Nephron progenitor cell (in vitro differentiated cells): ENCODE measurements at regions not wholly inside any gene's neighbourhood (a gene's known extent, or its start where the extent isn't known, plus 50 kb on each side); places are given as distances from the start of the nearest gene placed in this dataset.

Experiments used
- DNase-seq: peaks from one replicate; pipeline ENCODE4 v3.0.0; 2021
- H3K27ac Mint-ChIP-seq: 2 replicates; pipeline ENCODE4 v1.8.0; 2021; ENCODE audit warnings: mild to moderate bottlenecking, moderate library complexity, mixed read lengths
- H3K27me3 Mint-ChIP-seq: 2 replicates; pipeline ENCODE4 v1.8.0; 2021; ENCODE audit warnings: mild to moderate bottlenecking, low read depth, mixed read lengths; ENCODE audit not compliant: poor library complexity
- H3K36me3 Mint-ChIP-seq: 2 replicates; pipeline ENCODE4 v1.8.0; 2021; ENCODE audit warnings: low read depth, mixed read lengths
- H3K4me1 Mint-ChIP-seq: 2 replicates; pipeline ENCODE4 v1.8.0; 2021; ENCODE audit warnings: mixed read lengths
- H3K4me3 Mint-ChIP-seq: 2 replicates; pipeline ENCODE4 v1.8.0; 2021; ENCODE audit warnings: mild to moderate bottlenecking, moderate library complexity, mixed read lengths
- H3K9me3 Mint-ChIP-seq: 2 replicates; pipeline ENCODE4 v1.8.0; 2021; ENCODE audit warnings: mild to moderate bottlenecking, moderate library complexity, mixed read lengths
- CTCF ChIP-seq: fragments of 200-600 bp; sonication (generic); IDR thresholded peaks from 2 replicates; pipeline ENCODE4 v1.5.0; 2021; ENCODE audit warnings: antibody characterized with exemption

- TF ChIP-seq CTCF = no peak
- Mint-ChIP-seq H3K9me3 (peaks cover 9% of the 10 kb centered on the region), H3K36me3 (no peaks in the 10 kb centered on the region), H3K4me3 (no peak overlapping the region), H3K27ac (no peak overlapping the region), H3K4me1 (peaks cover 54% of the 10 kb centered on the region), H3K27me3 (peaks cover 25% of the 10 kb centered on the region)
- DNase-seq = no peak
Measured at GRCh38 chr15:70400766-70401541, 303.2 kb upstream of the TLE3 start.

GRCh38 chr15:70399204-70399603, 301.5 kb upstream of the TLE3 start:
- no peak overlapping the region for H3K4me3 Mint-ChIP-seq
- no peaks in the 10 kb centered on the region for H3K36me3 Mint-ChIP-seq
- no peak for DNase-seq
- no peak for TF ChIP-seq CTCF
- peaks cover 59% of the 10 kb centered on the region for H3K4me1 Mint-ChIP-seq
- H3K9me3 Mint-ChIP-seq = peaks cover under 1% of the 10 kb centered on the region
- H3K27me3 Mint-ChIP-seq = peaks cover 33% of the 10 kb centered on the region
- H3K27ac Mint-ChIP-seq = no peak overlapping the region

- peaks cover 54% of the 10 kb centered on the region for H3K4me1 Mint-ChIP-seq
- no peak overlapping the region for H3K27ac Mint-ChIP-seq
- no peaks in the 10 kb centered on the region for H3K36me3 Mint-ChIP-seq
- no peak for DNase-seq
- no peak overlapping the region for H3K4me3 Mint-ChIP-seq
- no peak for TF ChIP-seq CTCF
- H3K9me3 Mint-ChIP-seq = no peaks in the 10 kb centered on the region
- peaks cover 35% of the 10 kb centered on the region for H3K27me3 Mint-ChIP-seq
Measured at GRCh38 chr15:70398694-70399093, 301.0 kb upstream of the TLE3 start.

GRCh38 chr15:70396807-70397206, 299.1 kb upstream of the TLE3 start:
- DNase-seq = no peak
- H3K27me3 Mint-ChIP-seq = peaks cover 36% of the 10 kb centered on the region

GRCh38 chr15:70395164-70395563, 297.4 kb upstream of the TLE3 start:
- H3K4me1 Mint-ChIP-seq = peaks cover 32% of the 10 kb centered on the region
- H3K4me3 Mint-ChIP-seq = no peak overlapping the region
- H3K27ac Mint-ChIP-seq = no peak overlapping the region
- DNase-seq = no peak
- TF ChIP-seq CTCF = no peak
- H3K9me3 Mint-ChIP-seq = peaks cover 14% of the 10 kb centered on the region
- no peaks in the 10 kb centered on the region for H3K36me3 Mint-ChIP-seq
- H3K27me3 Mint-ChIP-seq = peaks cover 31% of the 10 kb centered on the region

More at GRCh38 chr15:70396807-70397206, 299.1 kb upstream of the TLE3 start:
- Mint-ChIP-seq H3K4me3 (no peak overlapping the region), H3K9me3 (peaks cover 4% of the 10 kb centered on the region), H3K36me3 (no peaks in the 10 kb centered on the region), H3K4me1 (peaks cover 43% of the 10 kb centered on the region), H3K27ac (no peak overlapping the region)
- no peak for TF ChIP-seq CTCF

GRCh38 chr15:70390723-70391122, 293.0 kb upstream of the TLE3 start:
- H3K36me3 Mint-ChIP-seq = no peaks in the 10 kb centered on the region
- no peak overlapping the region for H3K4me3 Mint-ChIP-seq
- DNase-seq = no peak
- H3K27me3 Mint-ChIP-seq = peaks cover 26% of the 10 kb centered on the region
- TF ChIP-seq CTCF = no peak
- peaks cover 14% of the 10 kb centered on the region for H3K9me3 Mint-ChIP-seq
- H3K27ac Mint-ChIP-seq = no peak overlapping the region
- peaks cover 30% of the 10 kb centered on the region for H3K4me1 Mint-ChIP-seq
